Fibroblast of the aortic adventitia (primary cell): ENCODE measurements at regions not wholly inside any gene's neighbourhood (a gene's known extent, or its start where the extent isn't known, plus 50 kb on each side); places are given as distances from the start of the nearest gene placed in this dataset.

ENCODE experiments used
- DNase-seq: peaks from one replicate; pipeline ENCODE4 v3.0.0-alpha.2; 2010; ENCODE audit warnings: low read depth
- H3K4me3 ChIP-seq: 2 replicates; pipeline ENCODE4 v1.5.1; 2011; ENCODE audit warnings: low read depth, mild to moderate bottlenecking, control low read depth, low read length, moderate library complexity
- TF ChIP-seq, protein P1 (sequence below): IDR thresholded peaks from 2 replicates; pipeline ENCODE4 v1.5.1; 2011; ENCODE audit warnings: mild to moderate bottlenecking, low read length, control low read depth, inconsistent platforms; ENCODE audit not compliant: insufficient read depth

DNA sequence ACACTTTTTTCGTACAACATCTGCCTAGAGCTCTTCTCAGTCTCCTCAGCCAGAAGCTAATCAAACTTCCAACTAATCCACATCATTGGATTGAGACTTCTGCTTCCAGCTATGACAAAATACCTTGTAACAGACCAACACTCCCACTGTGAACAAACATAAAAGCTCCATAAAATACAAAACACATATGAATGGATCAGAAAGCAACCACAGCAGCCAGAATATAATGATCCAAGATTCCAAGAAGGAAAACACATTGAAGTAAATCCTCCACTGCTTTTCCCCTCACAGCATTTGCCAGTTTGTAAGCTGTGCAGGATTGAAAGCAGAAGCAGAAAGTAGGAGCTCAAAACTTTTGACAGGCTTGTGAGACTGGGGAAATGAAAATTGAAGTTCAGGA lies 863.2 kb downstream of the TUSC7 start:
- TF ChIP-seq, protein P1, sequence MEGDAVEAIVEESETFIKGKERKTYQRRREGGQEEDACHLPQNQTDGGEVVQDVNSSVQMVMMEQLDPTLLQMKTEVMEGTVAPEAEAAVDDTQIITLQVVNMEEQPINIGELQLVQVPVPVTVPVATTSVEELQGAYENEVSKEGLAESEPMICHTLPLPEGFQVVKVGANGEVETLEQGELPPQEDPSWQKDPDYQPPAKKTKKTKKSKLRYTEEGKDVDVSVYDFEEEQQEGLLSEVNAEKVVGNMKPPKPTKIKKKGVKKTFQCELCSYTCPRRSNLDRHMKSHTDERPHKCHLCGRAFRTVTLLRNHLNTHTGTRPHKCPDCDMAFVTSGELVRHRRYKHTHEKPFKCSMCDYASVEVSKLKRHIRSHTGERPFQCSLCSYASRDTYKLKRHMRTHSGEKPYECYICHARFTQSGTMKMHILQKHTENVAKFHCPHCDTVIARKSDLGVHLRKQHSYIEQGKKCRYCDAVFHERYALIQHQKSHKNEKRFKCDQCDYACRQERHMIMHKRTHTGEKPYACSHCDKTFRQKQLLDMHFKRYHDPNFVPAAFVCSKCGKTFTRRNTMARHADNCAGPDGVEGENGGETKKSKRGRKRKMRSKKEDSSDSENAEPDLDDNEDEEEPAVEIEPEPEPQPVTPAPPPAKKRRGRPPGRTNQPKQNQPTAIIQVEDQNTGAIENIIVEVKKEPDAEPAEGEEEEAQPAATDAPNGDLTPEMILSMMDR: no peak
- H3K4me3 ChIP-seq: no peak overlapping the region
- no peak for DNase-seq

- no peak for DNase-seq
- TF ChIP-seq, protein P1: no peak
- H3K4me3 ChIP-seq: no peak overlapping the region
Measured at GRCh38 chr3:117580806-117581205, 871.2 kb downstream of the TUSC7 start.

DNA sequence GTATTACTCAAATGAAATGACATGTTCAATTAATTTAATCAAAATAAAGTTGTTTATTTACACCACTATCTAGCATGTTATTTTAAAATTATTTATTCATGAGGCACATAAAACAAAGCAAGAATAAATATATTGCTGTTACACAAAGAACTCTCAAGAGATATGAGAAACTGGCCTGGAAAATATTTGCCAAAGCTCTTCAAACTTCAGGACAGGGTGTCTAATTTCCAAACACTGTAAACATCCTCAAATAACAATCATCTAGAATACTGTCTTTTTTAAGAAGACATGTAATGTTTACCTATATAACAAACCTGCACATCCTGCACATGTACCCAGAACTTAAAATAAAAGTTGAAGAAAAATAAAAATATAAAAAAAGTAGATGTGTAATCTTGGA lies 876.6 kb downstream of the TUSC7 start:
- no peak overlapping the region for H3K4me3 ChIP-seq
- no peak for DNase-seq
- TF ChIP-seq, protein P1: no peak

- TF ChIP-seq, protein P1: no peak
- H3K4me3 ChIP-seq: no peak overlapping the region
- no peak for DNase-seq
Measured at GRCh38 chr3:117587416-117587815, 877.8 kb downstream of the TUSC7 start.

DNA sequence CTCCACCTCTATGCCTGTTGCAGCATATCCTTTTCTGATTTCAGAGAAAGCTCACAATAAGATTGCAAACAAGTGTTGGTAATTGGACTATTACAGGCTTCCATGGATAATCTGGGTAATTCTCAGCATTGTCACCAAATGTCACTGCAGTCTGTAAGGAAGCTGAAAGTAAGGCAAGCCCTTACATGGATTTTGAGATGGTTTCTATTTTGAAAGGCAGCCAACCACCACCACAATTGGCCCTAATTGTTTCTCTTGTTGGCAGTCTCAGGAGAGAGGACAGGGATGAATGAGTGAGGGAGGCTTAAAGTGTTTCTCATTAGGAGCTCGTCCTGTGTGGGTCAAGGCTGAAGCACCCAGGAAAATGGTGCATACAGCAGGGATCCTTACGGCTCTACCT lies 879.9 kb downstream of the TUSC7 start:
- peak; percentile 24 for DNase-seq
- H3K4me3 ChIP-seq: no peak overlapping the region
- TF ChIP-seq, protein P1: no peak

- no peak overlapping the region for H3K4me3 ChIP-seq
- TF ChIP-seq, protein P1: no peak
- DNase-seq: no peak
Measured at GRCh38 chr3:117595615-117596014, 886.0 kb downstream of the TUSC7 start.

DNA sequence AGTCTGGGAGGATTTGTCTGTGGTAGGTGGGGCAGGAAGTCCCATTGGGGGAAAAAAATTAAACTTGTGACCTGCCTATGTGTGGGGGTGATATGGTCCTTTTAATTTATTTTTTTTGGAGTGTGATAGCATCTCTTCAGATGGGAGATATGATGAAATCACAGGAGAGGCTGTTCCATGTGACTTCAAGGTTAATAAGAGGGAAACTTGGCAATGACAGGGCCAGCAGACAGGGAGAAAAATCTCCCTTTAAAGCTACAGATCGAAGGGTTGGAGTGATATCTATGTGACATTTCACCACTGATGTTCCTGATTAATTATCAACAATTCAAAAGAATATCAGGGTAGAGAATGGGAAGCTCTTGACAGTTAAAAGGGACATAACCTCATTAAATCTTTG lies 886.9 kb downstream of the TUSC7 start:
- DNase-seq: no peak
- H3K4me3 ChIP-seq: no peak overlapping the region
- TF ChIP-seq, protein P1: no peak
